ENCODE measurements at regions not wholly inside any gene's neighbourhood (a gene's known extent, or its start where the extent isn't known, plus 50 kb on each side); places are given as distances from the start of the nearest gene placed in this dataset.

DNA sequence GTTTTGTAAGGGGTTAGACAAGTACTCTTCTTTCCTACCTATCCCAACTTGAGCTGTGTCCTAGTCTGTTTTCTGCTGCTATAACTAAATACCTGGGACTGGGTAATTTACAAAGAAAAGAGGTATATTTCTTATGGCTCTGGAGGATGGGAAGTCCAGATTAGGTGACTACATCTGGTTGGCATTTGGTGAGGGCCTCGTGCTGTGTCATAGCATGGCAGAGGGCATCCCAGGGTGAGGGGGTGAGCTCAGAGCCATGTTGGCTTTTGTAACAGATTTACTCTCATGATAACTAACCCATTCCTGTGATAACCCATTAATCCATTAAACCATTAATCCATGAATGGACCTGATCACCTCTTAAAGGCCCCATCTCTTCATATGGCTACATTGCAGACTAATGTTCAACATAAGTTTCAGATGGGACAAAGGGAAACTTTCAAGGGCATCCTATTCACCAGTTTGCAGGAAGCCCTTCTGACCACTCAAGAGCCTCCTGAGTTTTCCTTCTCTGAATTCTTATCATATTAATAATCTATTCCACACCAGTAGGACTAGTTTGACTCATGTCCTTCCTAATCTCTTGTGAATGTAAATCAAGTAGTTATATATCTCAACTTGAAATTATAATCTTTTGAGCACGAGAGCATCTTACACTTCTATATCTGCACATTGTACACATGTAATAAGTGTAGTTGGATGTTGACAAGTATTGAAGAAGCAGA is 185.7 kb upstream of the ZPLD1 start:
- DNase-seq: no peak

DNA sequence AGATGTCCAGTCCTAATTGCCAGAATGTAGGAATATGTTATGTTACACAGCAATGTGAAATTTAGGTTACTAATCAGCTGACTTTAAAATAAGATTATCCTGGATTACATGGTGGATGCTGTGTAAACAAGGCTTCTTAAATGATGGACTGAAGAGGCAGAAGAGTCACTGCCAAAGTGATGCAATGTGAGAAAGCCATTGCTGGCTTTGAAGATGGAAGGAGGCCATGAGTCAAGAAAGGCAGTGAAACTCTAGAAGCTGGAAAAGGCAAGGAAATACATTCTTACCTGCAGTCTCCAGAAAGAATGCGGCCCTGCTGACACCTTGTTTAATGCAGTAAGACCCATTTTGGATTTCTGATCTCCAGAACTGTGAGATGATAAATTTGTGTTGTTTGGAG is 179.1 kb upstream of the ZPLD1 start:
- DNase-seq: no peak

DNA sequence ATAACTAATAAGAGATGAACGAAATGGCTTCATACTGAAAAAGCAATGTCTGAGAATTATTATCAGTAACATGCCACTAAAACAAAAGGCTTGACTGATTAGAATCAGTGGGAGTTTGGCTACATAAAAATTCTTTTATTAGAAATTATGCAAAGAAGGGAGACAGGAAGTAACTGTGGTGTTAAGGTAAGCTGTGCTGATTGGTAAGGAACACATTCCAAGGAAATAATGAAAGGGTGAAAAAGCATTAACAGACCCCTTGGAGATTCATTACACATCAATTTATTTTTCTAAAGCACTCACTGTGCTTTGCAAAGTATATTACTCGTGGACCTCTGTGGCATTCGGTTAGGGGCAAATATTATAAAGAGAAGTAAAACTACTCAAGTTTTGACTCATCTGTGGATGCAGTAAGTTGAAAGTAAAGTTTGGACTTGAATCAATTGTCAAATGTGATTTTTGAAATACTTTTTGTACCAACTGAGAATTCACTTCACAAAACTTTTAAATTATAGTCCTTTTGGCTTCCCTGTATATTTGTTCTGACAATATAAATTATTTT is 176.1 kb upstream of the ZPLD1 start:
- DNase-seq: no peak

DNA sequence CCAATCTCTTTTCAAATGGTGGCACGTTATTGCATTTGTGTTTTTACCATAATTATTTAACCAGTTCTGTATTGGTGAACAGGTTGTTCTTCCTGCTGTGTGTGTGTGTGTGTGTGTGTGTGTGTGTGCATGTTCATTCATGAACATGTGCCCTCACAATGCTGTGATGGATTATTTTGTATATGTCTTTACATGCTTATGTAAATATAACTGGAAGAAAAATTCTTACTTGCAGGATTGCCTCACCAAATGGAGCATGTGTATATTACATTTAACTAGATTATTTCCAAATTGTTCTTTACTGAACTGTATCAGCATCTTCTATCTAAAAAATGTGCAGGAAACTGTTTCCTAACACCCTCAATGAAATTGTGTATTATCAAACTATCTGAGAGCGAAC is 175.2 kb upstream of the ZPLD1 start:
- DNase-seq: no peak

DNA sequence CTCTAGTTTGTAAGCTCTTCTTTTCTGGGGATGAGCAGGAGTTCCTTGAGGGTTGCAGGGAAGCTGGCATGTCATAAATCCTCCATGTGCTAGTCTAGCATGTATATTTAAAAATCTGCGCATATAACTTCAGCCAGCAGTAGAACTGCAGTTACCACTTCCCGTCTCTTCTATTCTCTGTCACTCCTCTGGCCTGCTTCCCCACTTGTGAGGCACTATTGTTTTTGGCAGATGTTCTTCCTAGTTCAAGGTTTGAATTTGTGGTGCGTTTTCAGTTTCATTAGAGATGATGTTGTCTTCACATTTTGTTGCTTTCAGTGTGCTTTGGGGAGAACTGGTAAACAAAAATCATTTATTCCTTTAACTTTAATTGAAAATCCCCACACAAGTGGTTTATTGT is 169.1 kb upstream of the ZPLD1 start:
- DNase-seq: no peak

DNA sequence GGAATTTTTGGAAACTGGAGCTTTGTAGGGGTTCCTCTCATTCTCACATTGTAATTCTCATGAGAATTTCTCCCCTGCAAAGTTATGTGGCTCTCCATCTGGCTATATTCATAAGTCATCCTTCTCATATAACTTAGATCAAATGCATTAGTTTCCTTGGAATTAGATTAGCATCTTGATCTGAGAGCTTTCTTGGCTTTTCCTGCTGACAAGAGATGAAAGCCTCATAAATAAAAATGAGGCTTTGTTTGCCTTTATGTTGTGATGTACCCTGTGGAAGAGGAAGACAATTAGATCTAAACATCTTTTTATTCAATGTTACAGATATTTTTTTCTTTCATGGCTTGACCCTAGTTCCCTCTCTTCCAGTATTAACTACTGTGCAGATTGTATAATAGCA is 165.4 kb upstream of the ZPLD1 start:
- no peak for DNase-seq

DNA sequence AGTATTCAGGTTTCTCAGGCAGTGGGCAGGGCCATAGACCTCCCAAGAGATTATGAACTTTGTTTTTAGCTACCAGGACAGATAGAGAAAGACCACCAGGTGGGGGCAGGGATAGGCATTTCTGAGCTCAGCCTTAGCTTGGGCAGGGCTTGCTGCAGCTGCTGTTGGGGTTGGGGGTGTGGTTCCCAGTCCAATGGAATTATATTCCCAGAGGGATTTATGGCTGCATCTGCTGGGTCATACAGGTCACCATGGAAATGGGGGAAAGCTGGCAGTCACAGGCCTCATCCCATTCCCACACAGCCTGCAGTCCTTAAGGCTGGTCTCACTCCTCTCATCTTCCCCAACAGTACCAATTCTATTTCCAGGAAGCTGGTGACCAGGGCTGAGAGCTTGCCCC is 144.6 kb upstream of the ZPLD1 start:
- DNase-seq: no peak

DNA sequence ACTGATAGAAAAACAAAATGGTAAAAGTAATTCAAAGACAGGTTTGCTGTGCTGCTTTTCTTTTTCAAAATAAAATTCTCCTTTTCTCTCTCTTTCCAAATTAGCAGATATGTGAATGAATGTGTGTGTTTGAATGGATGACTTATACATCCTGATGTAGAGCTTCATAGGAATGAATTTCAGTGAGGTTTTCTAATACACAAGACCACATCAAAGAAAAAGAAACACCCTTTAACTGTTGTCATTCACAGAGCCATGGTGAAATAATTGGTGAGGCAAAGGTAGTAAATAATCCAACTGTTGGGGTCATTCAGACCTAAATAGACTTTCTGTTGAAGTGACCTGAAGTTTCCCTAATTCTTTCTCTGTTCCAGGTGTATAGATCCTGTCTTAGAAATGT is 139.1 kb upstream of the ZPLD1 start:
- DNase-seq: no peak

DNA sequence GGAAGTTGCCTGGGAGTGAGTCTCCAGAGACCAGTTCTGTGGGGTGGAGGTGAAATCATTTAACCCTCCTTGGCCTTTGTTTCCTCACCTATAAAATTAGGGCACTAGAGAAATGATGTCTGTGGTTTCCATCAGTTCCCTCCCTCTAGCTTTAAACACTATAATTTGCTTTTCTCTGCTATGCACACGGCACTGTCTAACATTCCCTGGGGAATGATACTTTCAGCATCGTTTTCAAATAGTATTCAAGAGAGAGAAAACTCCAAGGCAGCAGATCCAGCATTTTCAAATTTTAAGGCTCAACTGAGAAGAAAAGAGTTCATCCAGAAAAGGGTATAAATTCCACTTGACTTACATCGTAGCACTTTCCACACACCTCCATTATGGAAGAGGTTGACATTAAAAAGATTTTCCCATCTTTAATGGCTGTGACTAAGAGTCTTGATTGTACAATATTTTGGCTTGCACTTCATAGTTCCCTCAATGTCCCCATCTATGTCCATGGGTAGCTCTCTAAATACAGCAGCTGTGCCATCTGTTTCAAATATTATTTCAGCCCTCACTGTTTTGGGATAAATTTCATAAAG is 137.7 kb upstream of the ZPLD1 start:
- no peak for DNase-seq

DNA sequence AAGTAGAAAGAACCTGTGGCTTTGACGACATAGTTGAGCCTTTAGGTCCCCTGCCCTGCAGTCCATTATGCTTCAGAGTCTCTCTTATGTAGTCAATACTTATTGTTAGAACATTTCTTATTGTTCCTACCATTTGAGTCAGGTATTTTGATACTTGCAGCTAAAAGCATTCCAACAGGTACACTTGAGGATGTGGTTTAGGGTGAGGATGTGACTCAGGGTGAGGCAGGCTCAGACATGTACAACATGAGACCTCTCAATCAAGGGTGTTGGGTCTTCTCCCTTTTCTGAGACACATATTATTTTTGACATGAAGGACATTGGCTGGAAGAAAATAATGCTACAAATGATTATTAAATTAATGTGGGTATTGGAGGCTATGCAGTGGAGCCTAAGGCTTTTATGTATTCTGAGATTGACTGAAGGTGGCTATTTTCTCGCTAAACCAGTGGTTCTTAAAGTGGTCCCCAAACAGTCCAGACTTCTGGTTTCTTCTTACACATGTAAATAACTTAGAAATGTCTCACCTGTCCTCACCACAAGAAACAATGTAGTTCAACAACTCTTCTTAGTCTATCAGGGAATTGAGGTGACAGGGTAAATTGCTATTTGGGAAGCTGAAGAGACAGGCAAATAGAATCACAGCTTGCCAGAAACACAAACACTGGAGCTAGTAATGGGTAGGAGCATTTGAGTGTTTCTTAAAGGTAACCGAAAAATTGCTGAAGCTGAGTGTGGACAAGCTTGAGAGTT is 135.5 kb upstream of the ZPLD1 start:
- no peak for DNase-seq

DNA sequence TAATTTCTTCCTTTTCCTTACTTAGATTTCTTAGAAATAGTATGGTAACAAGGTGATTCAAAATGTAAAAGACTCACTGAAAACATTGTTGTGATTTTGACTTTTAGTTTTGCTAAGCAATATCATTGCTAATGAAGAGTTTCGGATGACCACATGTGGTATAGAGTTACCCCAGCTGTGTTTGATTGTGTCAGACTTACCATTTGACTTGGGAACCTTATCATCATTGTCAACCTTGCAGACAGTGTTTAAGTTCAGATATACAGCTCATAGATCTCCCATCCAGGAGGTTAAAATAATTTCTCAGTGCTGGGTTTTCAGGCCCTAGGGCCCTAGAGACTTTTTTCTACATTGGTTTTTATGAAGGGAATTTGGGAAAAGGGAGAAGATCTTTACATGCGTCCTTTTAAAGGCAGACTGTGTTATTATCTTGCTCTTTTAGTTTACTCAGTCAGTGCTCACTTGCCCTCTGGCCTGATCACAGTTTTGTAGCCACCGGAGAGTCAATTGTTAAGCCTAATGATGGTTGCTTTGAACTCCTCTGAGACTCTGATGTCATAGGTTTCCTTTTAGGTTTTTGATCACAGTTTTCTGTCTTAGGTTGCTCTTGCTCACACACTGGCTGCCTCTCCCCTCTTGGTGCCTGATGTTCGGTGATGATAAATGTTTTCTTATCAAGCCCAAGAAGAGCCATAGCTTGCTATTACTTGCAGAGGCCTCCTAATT is 133.5 kb upstream of the ZPLD1 start:
- DNase-seq: no peak

DNA sequence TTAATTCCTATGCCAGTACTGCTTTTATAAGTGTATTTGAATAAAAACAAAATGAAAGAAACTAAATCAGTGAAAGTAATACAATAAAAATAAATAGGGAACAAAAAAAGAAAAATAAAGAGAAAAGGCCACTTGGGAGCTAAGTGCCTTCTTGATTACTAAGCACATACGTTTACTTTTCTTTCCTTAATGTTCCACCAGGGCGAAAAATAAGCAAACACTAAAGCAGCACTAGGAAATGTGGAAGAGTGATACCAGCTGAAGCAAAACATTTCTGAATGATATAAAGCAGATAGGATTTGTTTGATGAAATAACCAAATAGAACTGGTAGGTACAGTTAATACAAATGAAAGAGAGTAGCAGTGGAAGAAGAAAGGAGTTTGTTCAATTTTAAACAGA is 132.8 kb upstream of the ZPLD1 start:
- DNase-seq: no peak

DNA sequence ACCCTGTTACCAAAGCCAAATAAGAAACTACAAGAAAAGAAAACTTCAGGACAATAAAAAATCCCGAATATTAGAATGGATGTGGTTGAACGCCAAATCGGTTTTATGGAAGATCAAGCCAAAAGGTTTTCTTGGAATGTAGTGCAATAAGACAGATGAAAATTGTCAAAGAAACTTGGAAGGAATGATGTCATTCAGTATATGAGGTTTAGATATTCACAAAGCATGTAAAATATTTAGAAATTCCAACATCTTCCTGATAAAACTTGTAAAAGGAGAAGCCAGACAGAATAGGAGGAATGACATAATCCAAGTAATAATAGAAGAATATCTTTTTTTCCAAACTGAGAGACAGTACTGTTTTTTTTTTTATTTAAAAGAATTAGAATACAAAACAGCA is 130.3 kb upstream of the ZPLD1 start:
- DNase-seq: no peak

DNA sequence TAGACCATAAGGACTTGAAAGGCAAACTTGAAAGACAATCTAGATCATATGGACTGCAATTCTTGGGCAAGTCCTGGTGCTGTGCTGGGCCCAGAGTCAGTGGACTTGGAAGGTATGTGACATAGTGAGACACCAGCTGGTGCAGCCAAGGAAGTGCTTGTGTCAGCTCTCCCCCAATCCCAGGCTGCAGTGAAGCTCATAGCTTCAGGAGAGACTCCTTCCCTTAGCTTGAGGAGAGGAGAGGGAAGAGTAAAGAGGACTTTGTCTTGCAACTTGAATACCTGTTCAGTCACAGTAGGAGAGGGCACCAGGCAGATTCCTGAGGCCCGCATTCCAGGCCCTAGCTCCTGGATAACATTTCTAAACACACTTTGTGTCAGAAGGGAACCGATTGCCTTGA is 127.4 kb upstream of the ZPLD1 start:
- no peak for DNase-seq

DNA sequence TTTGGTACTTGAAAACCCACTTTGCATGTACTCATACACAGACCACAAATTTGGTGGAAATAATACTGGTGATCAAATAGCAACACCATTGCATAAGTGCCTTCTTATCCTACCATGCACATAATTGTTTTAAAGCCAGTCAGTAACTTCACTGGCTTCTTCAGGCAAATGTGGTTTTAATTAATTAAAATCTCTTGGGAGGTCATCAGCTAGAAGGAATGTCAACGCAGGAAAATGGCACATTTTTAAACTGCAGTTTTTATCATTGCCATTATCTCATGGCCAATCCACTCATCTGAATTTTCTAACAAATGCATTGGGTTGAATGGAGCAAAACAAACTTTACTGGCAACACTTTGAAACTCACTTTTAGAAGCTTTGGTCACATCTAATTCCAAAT is 105.7 kb upstream of the ZPLD1 start:
- DNase-seq: no peak

DNA sequence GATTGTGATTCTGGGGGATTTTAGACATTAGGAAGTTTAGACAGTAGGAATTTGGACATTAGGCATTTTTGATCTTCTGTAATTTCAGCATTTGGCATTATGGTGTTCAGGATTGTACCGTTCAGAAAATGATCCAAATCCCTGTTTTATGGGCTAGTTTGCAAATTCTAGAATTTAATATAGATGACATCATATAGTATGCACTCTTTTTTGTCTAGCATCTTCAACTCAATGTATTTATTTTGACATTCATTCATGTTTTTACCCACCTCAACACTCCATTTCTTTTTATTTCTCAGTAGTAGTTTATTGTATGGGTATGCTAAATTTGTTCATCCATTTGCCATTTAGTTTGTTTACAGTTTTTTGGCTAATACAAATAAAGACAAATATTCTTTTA is 105.3 kb upstream of the ZPLD1 start:
- DNase-seq: no peak

DNA sequence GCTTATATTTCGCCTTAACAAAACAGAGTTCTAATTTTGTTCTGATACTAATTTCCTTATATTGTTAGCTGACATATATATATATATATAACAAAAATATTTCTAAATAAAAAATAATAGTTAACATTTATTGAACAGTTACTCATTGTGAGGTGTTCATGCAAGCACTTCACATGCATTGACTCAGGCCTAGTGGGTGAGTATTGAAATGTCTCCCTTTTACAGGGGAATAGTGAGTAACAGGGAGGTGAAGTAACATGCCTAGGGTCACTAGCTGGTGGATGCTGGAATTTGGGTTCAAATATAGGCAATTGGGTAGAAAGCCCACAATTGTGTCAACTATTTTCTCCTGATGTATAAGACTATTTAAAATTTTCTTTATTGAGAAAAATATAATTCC is 102.6 kb upstream of the ZPLD1 start:
- DNase-seq: no peak

DNA sequence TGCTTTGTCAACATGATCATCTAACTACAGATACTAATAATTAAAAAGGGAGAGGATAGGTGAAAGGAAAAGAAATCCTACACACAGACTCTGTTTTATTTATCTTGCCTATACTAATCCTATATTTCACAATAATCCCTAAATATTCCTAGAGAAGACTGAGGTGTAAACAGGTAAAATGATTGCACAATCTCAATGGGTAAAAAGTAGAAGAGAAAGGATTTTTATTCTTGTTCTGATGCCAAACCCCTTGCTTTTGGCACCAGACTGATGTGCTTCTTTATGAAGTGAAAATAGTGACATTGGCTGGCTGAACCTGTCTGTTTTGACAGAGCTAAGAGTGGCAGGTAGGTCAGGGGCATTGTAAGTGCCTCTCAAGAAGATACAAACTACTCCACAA is 101.9 kb upstream of the ZPLD1 start:
- DNase-seq: no peak

DNA sequence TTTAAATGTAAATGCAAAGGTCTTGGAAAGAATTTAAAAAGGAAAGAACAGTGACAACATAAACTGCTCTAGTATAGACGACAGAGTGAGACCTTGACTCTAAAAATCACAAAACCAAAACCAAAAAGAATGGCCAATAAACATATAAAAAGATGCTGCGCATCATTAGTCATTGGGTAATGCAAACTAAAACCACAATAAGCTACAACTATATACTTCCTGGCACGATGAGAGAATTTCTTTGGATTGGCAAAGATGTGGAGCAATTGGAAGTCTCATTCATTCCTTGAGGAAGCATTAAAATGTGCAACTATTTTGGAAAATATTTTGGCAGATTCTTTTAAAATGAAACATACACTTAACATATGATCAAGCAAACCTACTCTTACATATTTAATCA is 98.7 kb upstream of the ZPLD1 start:
- no peak for DNase-seq

DNA sequence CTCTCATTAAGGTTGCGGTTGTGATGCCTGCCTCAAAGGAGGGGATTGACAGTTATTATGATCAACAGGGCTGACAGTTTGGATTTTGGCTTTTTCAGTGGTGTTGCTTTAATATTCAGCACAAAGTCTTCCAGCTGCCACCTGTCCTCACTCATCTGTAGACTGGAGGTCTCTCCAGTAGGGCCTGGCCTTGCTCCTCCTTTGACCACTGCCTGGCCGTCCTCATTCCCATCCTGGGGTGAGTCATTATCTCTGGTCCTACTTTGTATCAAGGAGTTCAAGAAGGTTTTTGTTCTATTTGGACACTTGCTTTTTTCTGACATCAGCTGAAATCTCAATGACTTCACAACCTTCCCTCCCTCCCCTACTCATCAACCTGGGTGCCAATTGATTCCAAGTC is 95.1 kb upstream of the ZPLD1 start:
- DNase-seq: no peak

DNA sequence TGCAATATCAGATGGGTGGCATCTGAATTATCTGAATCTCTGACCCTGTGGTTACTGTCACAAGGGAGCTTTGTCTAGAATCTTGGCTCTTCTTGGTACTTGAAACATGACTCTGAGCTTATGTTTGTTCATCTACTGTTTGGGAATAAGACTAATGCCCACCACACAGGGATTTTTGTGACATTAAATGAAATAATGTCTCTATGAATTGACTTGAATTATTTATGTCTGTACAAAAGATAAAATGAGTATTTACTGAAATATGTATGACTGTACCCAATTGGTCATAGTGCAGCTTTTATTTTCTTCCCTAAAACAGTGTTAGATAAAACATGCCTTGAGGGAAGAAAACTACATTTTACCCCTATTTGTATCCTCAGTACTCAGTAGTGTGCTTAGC is 87.9 kb upstream of the ZPLD1 start:
- DNase-seq: no peak

DNA sequence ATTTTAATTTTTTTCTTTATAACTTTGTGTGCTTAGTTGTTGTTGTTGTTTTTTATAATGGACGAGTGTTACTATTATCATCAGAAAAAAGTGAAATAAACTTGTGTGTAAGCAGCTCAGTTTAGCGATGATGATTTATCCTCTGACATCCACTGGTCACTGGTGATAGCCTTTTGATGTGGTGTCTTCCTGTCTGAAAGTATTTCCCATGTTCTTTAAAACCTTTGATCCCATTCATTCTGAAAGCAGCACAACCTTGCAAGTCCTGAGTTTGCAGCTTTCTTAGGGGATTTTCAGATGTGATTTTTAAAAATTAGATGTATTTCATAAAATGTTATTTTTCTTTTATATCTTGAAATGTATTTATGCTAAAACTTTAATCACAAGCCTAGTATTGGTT is 85.9 kb upstream of the ZPLD1 start:
- no peak for DNase-seq

DNA sequence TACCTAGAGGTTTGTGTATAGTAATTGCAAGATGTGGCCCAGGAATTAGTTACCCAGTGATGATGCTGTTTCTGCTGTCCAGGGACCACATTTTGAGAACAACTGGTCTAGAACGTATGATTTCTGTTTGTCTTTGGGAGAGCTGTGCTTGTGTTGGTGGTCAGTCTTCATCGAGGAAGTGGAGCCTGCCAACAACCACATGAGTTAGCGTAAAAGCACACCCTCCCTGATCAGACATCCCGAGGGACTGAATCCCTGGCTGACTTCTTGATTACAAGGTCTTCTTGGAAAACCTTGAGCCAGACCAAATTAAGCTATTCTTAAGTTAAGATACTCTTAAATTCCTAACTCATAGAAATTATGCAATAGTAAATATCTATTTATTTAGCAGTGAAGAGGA is 81.7 kb upstream of the ZPLD1 start:
- DNase-seq: no peak

DNA sequence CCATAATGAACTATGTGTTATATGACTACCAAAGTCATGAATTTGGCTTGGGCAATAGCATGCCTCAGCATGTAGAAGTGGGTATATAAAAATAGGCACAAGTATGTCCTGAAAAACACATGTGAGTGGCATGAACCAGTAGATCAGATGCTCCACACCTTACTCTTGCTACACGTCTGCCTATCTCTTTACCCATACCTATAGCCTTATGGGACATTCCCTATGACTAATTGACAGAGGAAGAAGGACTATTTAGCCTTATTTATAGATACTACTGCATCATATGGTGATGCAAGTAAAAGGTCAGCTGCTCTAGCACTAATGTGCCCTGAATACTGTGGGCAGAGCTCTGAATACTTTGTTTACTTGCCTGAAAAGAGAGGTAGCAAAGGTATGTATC is 81.0 kb upstream of the ZPLD1 start:
- DNase-seq: no peak
